Superior temporal gyrus (tissue), 1 donor: ENCODE measurements at regions not wholly inside any gene's neighbourhood (a gene's known extent, or its start where the extent isn't known, plus 50 kb on each side); places are given as distances from the start of the nearest gene placed in this dataset.
"Not testable (repeated sequence)": the region's sequence is repeated elsewhere in the genome, so short reads cannot be mapped to it uniquely, and the experiment has no call there.

ENCODE experiments used
- DNase-seq: peaks from one replicate; pipeline ENCODE4 v3.0.0-alpha.2; 2016; ENCODE audit errors: extremely low spot score

GRCh38 chr2:208608122-208608835 lies 201.7 kb downstream of the PTH2R start:
- no peak for DNase-seq

- DNase-seq, result no peak
These were observed 202.7 kb downstream of the PTH2R start for GRCh38 chr2:208609166-208609804.

- DNase-seq, result not testable (repeated sequence)
These were observed 209.1 kb downstream of the PTH2R start for GRCh38 chr2:208615675-208616074.

- no peak for DNase-seq
These were observed 211.6 kb downstream of the PTH2R start for GRCh38 chr2:208618220-208618619.

- no peak for DNase-seq
These were observed 213.4 kb downstream of the PTH2R start for GRCh38 chr2:208619993-208620392.

GRCh38 chr2:208620487-208620978 lies 213.9 kb downstream of the PTH2R start:
- no peak for DNase-seq

GRCh38 chr2:208627110-208627884 lies 220.7 kb downstream of the PTH2R start:
- DNase-seq, result no peak

GRCh38 chr2:208627916-208628315 lies 221.3 kb downstream of the PTH2R start:
- no peak for DNase-seq

GRCh38 chr2:208638059-208638458 lies 231.5 kb downstream of the PTH2R start:
- no peak for DNase-seq

GRCh38 chr2:208642125-208642779 lies 235.7 kb downstream of the PTH2R start:
- no peak for DNase-seq

GRCh38 chr2:208643145-208643544 lies 236.6 kb downstream of the PTH2R start:
- DNase-seq, result no peak

GRCh38 chr2:208645226-208645625 lies 238.6 kb downstream of the PTH2R start:
- no peak for DNase-seq

- DNase-seq, result no peak
These were observed 241.8 kb downstream of the PTH2R start for GRCh38 chr2:208648368-208648767.

GRCh38 chr2:208653383-208653782 lies 246.8 kb downstream of the PTH2R start:
- DNase-seq, result no peak

- DNase-seq, result no peak
These were observed 247.5 kb downstream of the PTH2R start for GRCh38 chr2:208654056-208654455.

GRCh38 chr2:208657468-208657867 lies 250.9 kb downstream of the PTH2R start:
- DNase-seq, result no peak

GRCh38 chr2:208669394-208669793 lies 262.8 kb downstream of the PTH2R start:
- DNase-seq, result no peak

GRCh38 chr2:208671284-208671683 lies 264.7 kb downstream of the PTH2R start:
- no peak for DNase-seq

- DNase-seq, result peak; percentile 22
These were observed 265.5 kb downstream of the PTH2R start for GRCh38 chr2:208671886-208672680.

- no peak for DNase-seq
These were observed 267.0 kb downstream of the PTH2R start for GRCh38 chr2:208673631-208674030.

GRCh38 chr2:208674919-208675318 lies 268.3 kb downstream of the PTH2R start:
- no peak for DNase-seq
